GM12874 (cell line): ENCODE measurements at regions not wholly inside any gene's neighbourhood (a gene's known extent, or its start where the extent isn't known, plus 50 kb on each side); places are given as distances from the start of the nearest gene placed in this dataset.

Experiments
- TF ChIP-seq, protein P1 (sequence below): IDR thresholded peaks from 2 replicates; pipeline ENCODE4 v1.5.1; 2011; ENCODE audit warnings: low read depth, mild to moderate bottlenecking, control low read depth, low read length, moderate library complexity; ENCODE audit not compliant: insufficient read depth

- TF ChIP-seq, protein P1, sequence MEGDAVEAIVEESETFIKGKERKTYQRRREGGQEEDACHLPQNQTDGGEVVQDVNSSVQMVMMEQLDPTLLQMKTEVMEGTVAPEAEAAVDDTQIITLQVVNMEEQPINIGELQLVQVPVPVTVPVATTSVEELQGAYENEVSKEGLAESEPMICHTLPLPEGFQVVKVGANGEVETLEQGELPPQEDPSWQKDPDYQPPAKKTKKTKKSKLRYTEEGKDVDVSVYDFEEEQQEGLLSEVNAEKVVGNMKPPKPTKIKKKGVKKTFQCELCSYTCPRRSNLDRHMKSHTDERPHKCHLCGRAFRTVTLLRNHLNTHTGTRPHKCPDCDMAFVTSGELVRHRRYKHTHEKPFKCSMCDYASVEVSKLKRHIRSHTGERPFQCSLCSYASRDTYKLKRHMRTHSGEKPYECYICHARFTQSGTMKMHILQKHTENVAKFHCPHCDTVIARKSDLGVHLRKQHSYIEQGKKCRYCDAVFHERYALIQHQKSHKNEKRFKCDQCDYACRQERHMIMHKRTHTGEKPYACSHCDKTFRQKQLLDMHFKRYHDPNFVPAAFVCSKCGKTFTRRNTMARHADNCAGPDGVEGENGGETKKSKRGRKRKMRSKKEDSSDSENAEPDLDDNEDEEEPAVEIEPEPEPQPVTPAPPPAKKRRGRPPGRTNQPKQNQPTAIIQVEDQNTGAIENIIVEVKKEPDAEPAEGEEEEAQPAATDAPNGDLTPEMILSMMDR = no peak
Measured at GRCh38 chr16:77509051-77509450, 74.2 kb upstream of the ADAMTS18 start.

GRCh38 chr16:77509796-77510195 lies 75.0 kb upstream of the ADAMTS18 start:
- TF ChIP-seq, protein P1 = no peak

DNA sequence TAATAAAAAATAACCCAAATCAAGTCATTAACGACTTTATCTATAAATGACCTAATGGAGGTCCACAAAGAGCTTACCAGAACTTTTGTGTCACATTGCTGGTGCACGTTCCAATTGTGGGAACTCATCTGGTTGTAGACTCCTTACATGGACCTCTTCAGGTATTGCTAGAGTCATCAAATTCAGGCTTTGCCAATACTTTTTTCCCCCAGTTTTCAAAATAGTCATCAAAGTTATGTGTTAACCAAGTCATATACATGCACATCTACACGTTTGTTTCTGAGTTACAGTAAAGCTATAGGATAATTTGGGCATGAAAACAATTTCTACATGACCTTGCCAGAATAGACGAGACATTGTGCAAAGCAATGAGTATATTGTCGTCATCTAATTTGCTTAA lies 76.2 kb upstream of the ADAMTS18 start:
- TF ChIP-seq, protein P1 = no peak

DNA sequence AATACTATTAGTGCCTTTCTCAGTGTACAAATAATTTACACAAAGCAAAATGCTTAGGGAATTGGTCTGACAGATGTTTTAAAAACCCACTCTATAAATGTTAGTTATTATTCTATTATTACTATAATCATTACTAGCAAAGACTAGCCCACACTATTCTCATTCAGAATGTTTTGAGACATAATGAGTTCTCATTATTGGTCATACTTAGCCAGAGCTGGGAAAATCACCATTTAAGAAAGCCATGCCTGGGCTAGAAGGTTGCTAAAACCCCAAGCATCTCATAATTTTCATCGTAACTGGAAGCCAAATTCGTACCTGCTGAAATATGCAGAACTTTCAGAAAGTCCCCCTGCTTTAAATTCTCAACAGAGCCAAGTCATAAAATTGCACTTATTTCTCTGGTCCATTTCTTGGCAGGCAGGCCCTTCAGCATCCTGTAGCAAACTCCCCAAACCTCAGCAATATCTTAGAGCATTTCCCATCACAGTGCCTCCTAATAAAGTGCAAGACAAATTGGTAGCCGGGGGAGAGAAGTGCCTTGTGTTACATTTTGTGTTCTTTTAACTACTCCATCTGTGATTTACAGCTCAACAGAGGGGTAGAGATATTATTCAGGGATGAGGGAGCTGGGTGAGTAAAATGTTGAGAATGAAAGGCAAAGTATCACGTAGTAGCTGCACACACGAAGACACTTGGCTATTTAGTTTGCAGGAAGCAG lies 79.8 kb upstream of the ADAMTS18 start:
- TF ChIP-seq, protein P1 = no peak

GRCh38 chr16:77531752-77532151 lies 96.9 kb upstream of the ADAMTS18 start:
- TF ChIP-seq, protein P1 = no peak

DNA sequence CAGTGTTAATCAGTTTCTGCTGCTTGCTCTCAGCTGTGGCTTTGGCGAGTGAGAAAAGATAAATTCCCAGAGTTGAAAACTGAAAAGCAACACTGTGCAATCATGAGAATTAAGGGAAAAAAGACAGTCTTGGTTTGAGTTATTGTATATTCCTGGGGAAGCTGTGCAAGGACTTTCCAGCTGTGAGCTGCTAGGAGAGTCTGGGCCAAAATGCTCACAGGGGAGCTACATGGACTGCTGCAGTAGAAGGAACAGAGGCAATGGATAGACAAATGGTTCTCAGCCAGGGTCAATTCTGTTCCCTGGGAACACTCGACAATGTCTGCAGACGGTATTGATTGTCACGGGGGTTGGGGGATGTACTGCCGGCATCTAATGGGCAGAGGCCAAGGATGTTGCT lies 102.0 kb upstream of the ADAMTS18 start:
- TF ChIP-seq, protein P1 = no peak

DNA sequence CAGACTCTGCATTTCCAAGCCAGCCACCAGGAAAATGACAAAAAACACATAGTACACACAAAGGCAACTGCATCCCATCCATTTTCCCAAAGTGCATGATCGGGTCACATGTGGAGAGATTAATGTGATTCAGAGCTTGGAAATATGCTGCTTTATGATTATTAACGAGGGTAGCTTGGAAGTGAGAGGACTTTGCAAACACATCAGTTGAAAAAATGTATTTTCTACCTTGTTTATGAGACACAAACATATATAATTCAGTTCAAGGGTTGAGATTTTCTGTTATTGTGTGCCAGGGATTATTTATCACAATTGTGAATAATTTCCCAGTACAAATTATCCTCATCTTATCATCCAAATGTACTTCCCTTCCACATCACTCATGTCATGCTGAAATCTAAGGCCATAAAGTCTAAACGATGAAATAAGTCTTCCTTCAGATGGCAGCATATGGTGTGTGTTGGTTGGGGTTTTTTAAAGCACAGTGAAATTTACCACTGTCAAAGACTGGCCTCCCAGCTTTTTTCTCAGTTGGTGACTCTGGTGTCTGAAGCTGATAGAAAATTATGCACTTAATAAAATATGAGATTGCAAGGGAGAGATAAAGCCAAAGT lies 104.7 kb upstream of the ADAMTS18 start:
- TF ChIP-seq, protein P1 = no peak
